ENCODE measurements at regions not wholly inside any gene's neighbourhood (a gene's known extent, or its start where the extent isn't known, plus 50 kb on each side); places are given as distances from the start of the nearest gene placed in this dataset.

- Histone ChIP-seq H3K4me2 (ENCODE audit: extremely low read depth, insufficient read depth, low read length) (no peak overlapping the region), H3K9me3 (ENCODE audit: control insufficient read depth, insufficient read depth, low read depth, low read length) (no peaks in the 10 kb centered on the region), H3K36me3 (ENCODE audit: control insufficient read depth, insufficient read depth, low read length) (no peaks in the 10 kb centered on the region), H3K4me1 (ENCODE audit: control insufficient read depth, extremely low read depth, insufficient read depth, low read length) (no peaks in the 10 kb centered on the region), H3K79me2 (ENCODE audit: control insufficient read depth, insufficient read depth, low read length) (no peaks in the 10 kb centered on the region), H4K20me1 (ENCODE audit: control insufficient read depth, extremely low read depth, insufficient read depth, low read length) (no peaks in the 10 kb centered on the region), H3K27me3 (ENCODE audit: control insufficient read depth, insufficient read depth, low read length) (no peaks in the 10 kb centered on the region), H3K27ac (ENCODE audit: insufficient read depth, low read length) (no peak overlapping the region), H2AFZ (ENCODE audit: low read length) (no peak overlapping the region), H3K4me3 (replicated peaks in 1 of 4; ENCODE audit: control extremely low read depth in 1 of 4, insufficient read depth in 1 of 4, low read depth in 3 of 4, low read length in 4 of 4) (no peak overlapping the region), H3K9ac (ENCODE audit: insufficient read depth, low read length) (no peak overlapping the region)
- no peak for DNase-seq (ENCODE audit: low read depth in 2 of 2)
- TF ChIP-seq EZH2 (IDR thresholded peaks at IDR 0.05; ENCODE audit: low read length, missing control alignments), result no peak
- no peak for TF ChIP-seq CTCF (conservative IDR thresholded peaks at IDR 0.05 in 1 of 2, IDR thresholded peaks at IDR 0.05 in 1 of 2; ENCODE audit: low read depth in 1 of 2, low read length in 2 of 2)
These were observed 1805.3 kb downstream of the PCDH7 start for GRCh38 chr4:32525420-32525819.

GRCh38 chr4:32544846-32545245 is 1824.7 kb downstream of the PCDH7 start:
- H3K27ac ChIP-seq (ENCODE audit: insufficient read depth, low read length), result no peak overlapping the region
- no peak for DNase-seq (ENCODE audit: low read depth in 2 of 2)
- no peak overlapping the region for H3K4me3 ChIP-seq (replicated peaks in 1 of 4; ENCODE audit: control extremely low read depth in 1 of 4, insufficient read depth in 1 of 4, low read depth in 3 of 4, low read length in 4 of 4)
- no peak overlapping the region for H3K4me2 ChIP-seq (ENCODE audit: extremely low read depth, insufficient read depth, low read length)
- no peak overlapping the region for H2AFZ ChIP-seq (ENCODE audit: low read length)
- no peaks in the 10 kb centered on the region for H3K4me1 ChIP-seq (ENCODE audit: control insufficient read depth, extremely low read depth, insufficient read depth, low read length)
- TF ChIP-seq CTCF (conservative IDR thresholded peaks at IDR 0.05 in 1 of 2, IDR thresholded peaks at IDR 0.05 in 1 of 2; ENCODE audit: low read depth in 1 of 2, low read length in 2 of 2) (no peak), EZH2 (IDR thresholded peaks at IDR 0.05; ENCODE audit: low read length, missing control alignments) (no peak)
- no peaks in the 10 kb centered on the region for H3K27me3 ChIP-seq (ENCODE audit: control insufficient read depth, insufficient read depth, low read length)
- H3K36me3 ChIP-seq (ENCODE audit: control insufficient read depth, insufficient read depth, low read length), result no peaks in the 10 kb centered on the region
- H4K20me1 ChIP-seq (ENCODE audit: control insufficient read depth, extremely low read depth, insufficient read depth, low read length), result no peaks in the 10 kb centered on the region
- H3K9ac ChIP-seq (ENCODE audit: insufficient read depth, low read length), result no peak overlapping the region
- no peaks in the 10 kb centered on the region for H3K79me2 ChIP-seq (ENCODE audit: control insufficient read depth, insufficient read depth, low read length)
- no peaks in the 10 kb centered on the region for H3K9me3 ChIP-seq (ENCODE audit: control insufficient read depth, insufficient read depth, low read depth, low read length)

- Histone ChIP-seq H4K20me1 (ENCODE audit: control insufficient read depth, extremely low read depth, insufficient read depth, low read length) (no peaks in the 10 kb centered on the region), H3K4me3 (replicated peaks in 1 of 4; ENCODE audit: control extremely low read depth in 1 of 4, insufficient read depth in 1 of 4, low read depth in 3 of 4, low read length in 4 of 4) (no peak overlapping the region), H3K9ac (ENCODE audit: insufficient read depth, low read length) (no peak overlapping the region), H3K36me3 (ENCODE audit: control insufficient read depth, insufficient read depth, low read length) (no peaks in the 10 kb centered on the region), H3K4me2 (ENCODE audit: extremely low read depth, insufficient read depth, low read length) (no peak overlapping the region), H3K27me3 (ENCODE audit: control insufficient read depth, insufficient read depth, low read length) (no peaks in the 10 kb centered on the region), H3K79me2 (ENCODE audit: control insufficient read depth, insufficient read depth, low read length) (no peaks in the 10 kb centered on the region), H3K27ac (ENCODE audit: insufficient read depth, low read length) (no peak overlapping the region), H3K9me3 (ENCODE audit: control insufficient read depth, insufficient read depth, low read depth, low read length) (no peaks in the 10 kb centered on the region), H3K4me1 (ENCODE audit: control insufficient read depth, extremely low read depth, insufficient read depth, low read length) (no peaks in the 10 kb centered on the region), H2AFZ (ENCODE audit: low read length) (no peak overlapping the region)
- TF ChIP-seq CTCF (conservative IDR thresholded peaks at IDR 0.05 in 1 of 2, IDR thresholded peaks at IDR 0.05 in 1 of 2; ENCODE audit: low read depth in 1 of 2, low read length in 2 of 2) (no peak), EZH2 (IDR thresholded peaks at IDR 0.05; ENCODE audit: low read length, missing control alignments) (no peak)
- DNase-seq (ENCODE audit: low read depth in 2 of 2), result peak in 1 of 2 donors; percentile 44
These were observed 1831.8 kb downstream of the PCDH7 start for GRCh38 chr4:32551943-32552342.

Data from fibroblast of lung (primary cell).